8988T (cell line): ENCODE measurements at regions not wholly inside any gene's neighbourhood (a gene's known extent, or its start where the extent isn't known, plus 50 kb on each side); places are given as distances from the start of the nearest gene placed in this dataset.
"Not testable (repeated sequence)": the region's sequence is repeated elsewhere in the genome, so short reads cannot be mapped to it uniquely, and the experiment has no call there.

ENCODE experiments used
- DNase-seq: peaks from one replicate; pipeline ENCODE4 v3.0.0; 2011

GRCh38 chr16:85504242-85504641, 108.9 kb upstream of the GSE1 start:
- DNase-seq, result no peak

- no peak for DNase-seq
Observed at GRCh38 chr16:85505794-85506634, 107.1 kb upstream of the GSE1 start.

- no peak for DNase-seq
Observed at GRCh38 chr16:85506635-85506911, 106.5 kb upstream of the GSE1 start.

- no peak for DNase-seq
Observed at GRCh38 chr16:85507342-85507741, 105.8 kb upstream of the GSE1 start.

GRCh38 chr16:85508388-85508787, 104.7 kb upstream of the GSE1 start:
- DNase-seq, result no peak

DNA sequence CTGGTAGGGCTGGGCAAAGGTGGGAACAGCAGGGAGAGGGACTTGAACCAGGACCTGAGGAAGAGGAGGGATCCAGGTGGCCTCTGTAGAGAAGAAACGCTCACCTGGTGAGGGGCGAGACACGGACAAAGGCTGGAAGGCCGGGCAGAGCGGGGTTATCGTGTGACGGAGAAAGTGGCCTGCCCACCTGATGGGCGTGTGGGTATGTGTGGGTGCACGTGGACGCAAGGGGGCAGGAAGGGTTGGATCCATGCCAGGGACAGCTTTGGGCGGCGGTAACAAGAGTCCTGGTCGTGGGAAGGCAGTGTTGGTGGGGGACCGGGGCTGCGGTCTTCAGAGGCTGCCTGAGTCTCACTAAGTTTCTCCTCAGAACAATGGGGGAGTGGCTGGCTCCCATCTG, 104.1 kb upstream of the GSE1 start:
- DNase-seq, result no peak

- no peak for DNase-seq
Observed at GRCh38 chr16:85510041-85510659, 103.0 kb upstream of the GSE1 start.

- no peak for DNase-seq
Observed at GRCh38 chr16:85511938-85512807, 100.9 kb upstream of the GSE1 start.

GRCh38 chr16:85512808-85513115, 100.4 kb upstream of the GSE1 start:
- DNase-seq, result no peak

DNA sequence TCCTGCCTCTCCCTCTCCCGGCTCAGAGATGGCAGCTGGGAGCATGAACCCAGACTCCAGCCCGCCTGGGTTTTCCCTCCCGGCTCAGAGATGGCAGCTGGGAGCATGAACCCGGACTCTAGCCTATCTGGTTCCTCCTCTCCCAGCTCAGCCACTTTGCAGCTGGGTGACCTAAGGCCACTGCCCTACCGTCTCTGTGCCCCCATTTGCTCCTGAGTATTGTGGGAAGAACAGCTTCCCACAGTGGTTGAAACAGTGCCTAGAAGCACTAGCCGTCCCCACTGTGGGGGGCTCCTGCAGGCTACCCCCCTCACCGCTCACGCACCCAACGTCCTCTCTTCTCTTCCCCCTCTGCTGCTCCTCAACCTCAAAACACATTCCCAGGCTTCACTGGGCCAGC, 99.9 kb upstream of the GSE1 start:
- no peak for DNase-seq

- DNase-seq, result no peak
Observed at GRCh38 chr16:85513649-85514048, 99.5 kb upstream of the GSE1 start.

DNA sequence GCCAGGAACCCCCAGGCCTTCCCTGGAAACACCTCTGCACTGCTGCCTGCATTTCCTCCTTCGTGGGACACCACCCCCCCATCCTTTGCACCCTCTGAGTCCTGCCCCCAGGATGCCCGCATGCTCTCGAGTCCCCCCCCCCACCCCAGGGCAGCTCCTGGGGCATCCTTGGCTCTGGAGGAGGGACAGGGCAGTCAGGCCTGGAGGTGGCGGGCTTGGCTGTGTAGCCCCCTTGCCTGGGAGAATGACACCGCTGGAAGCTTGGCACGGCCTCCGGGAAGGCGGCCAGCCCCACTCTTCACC, 98.9 kb upstream of the GSE1 start:
- peak; percentile 91 for DNase-seq

DNA sequence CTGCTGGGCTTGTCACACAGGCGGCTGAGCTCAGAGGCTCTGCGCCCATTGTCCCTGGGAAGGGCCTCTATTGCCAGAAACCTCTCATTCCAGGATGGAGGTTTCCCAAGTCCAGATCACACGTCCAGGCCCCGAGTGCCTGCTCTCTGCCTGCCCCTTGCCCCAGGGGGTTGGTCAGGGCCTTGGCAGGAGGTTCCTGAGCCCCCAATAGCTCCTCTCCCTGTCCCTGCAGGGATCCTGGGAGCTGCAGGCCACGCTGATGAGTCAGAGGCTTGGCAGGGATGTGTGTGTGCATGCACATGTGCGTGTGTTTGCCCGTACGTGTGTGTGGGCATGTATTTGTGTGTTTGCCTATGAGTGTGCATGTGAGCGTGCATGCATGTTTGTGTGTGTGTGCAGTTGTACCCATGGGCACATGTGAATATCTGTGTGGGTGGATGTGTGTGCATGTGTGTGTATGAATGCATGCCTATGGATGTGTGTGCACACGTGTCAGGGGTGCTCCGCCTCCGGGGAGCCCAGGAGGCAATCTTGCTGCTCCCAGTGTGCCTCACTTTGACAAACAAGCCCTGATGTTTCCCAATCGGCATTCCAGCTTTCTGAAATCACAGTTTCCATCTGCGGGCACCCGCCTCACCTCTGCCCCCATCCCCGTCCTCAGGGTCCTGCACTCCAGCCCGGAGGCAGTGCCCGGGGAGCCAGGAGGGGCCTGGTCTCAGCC, 98.4 kb upstream of the GSE1 start:
- DNase-seq, result peak; percentile 96

DNA sequence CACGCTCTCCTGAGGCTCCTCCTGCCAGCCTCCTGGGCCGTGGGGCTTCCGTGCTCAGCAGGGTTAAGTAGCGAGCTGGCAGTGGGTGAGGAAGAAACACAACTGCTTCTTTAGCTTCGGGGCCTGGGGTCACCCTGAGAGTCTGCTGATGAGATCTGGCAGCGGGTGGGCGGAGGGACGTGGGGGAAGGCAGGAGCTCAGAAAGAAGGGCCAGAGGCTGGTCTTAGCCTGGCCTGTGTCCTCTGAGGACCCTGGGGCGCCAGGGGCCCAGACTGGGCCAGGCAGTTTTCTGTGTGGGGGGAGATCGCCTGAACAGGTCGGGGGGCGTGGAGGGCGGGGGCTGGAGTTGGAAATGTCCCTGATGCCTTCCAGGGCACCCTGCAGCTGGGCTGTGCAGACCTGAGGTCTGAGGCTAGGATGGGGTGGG, 97.8 kb upstream of the GSE1 start:
- no peak for DNase-seq

DNA sequence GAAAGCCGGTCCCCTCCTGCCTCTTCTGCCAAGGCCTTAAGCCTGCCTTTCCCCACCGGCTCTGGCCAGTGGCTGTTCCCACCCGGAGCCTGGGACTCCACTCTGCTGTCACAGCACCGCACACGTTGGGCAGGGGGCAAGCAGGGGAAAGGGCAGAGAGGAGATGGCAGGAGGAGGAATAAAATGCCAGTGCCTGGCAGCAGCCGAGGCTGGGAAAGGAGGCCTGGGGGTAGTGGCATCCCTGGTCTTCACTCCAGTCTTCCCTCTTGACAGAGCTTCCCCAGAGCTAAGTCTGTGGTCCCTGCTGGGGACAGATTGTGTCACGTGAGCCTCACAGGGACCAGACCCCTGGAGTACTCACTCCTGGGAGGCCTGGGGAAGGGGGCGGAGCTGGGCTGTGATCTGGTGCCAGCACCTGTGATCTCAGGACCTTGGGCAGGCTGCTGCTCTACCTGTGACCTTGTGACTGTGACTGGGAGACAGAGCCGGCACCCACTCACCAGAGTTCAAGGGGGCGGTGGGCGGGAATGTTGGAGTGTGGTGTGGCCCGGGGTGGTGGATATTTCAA, 97.2 kb upstream of the GSE1 start:
- DNase-seq, result no peak

- no peak for DNase-seq
Observed at GRCh38 chr16:85517154-85517553, 96.0 kb upstream of the GSE1 start.

GRCh38 chr16:85517563-85518179, 95.5 kb upstream of the GSE1 start:
- DNase-seq, result no peak

DNA sequence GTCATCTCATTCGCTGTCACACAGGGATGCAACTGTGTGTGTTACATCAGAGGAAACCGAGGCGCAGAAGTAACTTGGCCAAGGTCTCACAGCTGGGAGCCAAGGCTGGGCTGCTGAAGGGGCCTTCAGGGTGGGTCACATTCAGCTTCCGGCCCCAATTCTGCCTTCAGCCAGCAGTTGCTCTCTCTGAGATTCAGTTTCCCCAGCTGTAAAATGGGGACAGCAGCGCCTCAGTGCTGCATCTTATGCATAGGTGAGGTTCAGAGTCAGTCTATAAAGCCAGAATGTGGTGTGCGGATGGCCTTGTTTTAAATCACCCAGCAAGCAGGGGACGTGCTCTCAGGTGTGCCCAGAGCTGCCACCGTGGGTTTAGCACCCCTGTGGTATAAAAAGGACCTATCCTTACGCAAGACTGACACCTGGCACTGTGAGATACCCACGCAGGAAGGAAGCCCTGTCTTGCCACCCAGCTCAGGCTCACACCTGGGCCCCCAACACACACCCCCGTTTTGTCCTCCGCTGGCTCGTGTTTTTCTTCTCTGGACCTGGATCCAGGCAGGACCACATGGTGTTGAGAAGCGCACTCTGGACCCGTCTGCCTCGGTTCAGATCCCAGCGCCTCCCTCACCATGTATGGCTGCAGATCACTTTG, 94.6 kb upstream of the GSE1 start:
- DNase-seq, result no peak

DNA sequence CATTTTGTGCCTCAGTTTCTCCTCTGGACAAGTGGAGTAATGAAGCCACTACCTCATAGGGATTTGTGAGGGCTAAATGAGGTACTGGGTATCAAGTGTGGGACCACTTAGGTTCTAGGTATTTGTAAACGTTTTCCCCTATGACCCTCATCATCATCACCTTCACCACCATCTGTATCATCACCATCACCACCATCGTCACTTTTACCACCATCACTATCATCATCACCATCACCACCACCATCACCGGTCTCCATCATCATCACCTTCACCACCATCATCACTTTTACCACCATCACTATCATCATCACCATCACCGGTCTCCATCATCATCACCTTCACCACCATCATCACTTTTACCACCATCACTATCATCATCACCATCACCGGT, 94.1 kb upstream of the GSE1 start:
- not testable (repeated sequence) for DNase-seq

DNA sequence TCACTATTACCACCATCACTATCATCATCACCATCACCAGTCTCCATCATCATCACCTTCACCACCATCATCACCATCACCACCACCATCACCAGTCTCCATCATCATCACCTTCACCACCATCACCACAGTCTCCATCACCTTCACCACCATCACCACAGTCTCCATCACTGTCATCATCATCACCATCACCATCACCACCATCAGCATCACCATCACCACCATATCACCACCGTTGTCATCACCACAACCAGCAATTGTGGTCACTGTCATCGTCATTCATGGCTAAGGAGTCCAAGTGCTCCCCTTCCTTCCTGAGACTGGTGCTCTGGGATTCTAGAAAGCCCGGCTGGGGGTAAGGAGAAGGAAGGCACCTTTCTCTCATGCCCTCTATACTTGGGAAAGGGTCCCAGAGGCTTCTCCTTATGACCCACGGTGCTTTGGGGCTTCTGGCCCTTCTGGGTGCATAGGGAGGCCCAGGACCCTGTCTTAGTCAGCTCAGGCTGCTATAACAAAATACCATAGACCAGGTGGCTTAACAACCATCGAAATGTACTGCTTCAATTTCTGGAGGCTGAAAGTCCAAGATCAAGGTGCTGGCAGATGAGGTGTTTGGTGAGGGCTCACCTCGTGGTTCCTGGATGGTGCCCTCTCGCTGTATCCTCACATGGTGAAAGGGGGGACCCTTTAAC, 93.4 kb upstream of the GSE1 start:
- DNase-seq, result no peak

- DNase-seq, result no peak
Observed at GRCh38 chr16:85520853-85521521, 92.1 kb upstream of the GSE1 start.
